SK-N-SH (cell line): ENCODE measurements at regions not wholly inside any gene's neighbourhood (a gene's known extent, or its start where the extent isn't known, plus 50 kb on each side); places are given as distances from the start of the nearest gene placed in this dataset.

Experiments
- CTCF ChIA-PET: fragments of 300-600, 350-600 bp; formaldehyde crosslinking; extraction: SDS; loops from one replicate; lab custom pipeline; 2021; lab: Yijun Ruan, JAX
- POLR2A ChIA-PET: fragments of 350-600 bp; sonication (Branson Sonifier 250); formaldehyde crosslinking; extraction: SDS; loops from one replicate; lab custom pipeline; 2020; ENCODE audit warnings: antibody characterized with exemption, inconsistent platforms; lab: Yijun Ruan, JAX
- DNase-seq: peaks from one replicate; pipeline ENCODE4 v3.0.0; 2012
- H2AFZ ChIP-seq: fragments of 200-600 bp; sonication (generic); 2 replicates; pipeline ENCODE4 v1.8.1; 2016; ENCODE audit warnings: antibody characterized with exemption, mild to moderate bottlenecking, low read depth
- H3F3A ChIP-seq: fragments of 200-600 bp; sonication (generic); replicated peaks from 2 replicates; pipeline ENCODE3; 2016; ENCODE audit warnings: antibody characterized with exemption, mild to moderate bottlenecking; ENCODE audit not compliant: insufficient read depth
- H3K27ac ChIP-seq, 2 experiments: fragments of 200-500 bp in 1 of 2; fragments of 200-600 bp in 1 of 2; sonication (Bioruptor generic) in 1 of 2; sonication (generic), shearing (Covaris generic) in 1 of 2; 2 replicates each; pipeline versions ENCODE4 v1.5.1 to v1.6.1; 2014 to 2016; ENCODE audit warnings: low read depth in 2 of 2, inconsistent platforms in 1 of 2, low read length in 1 of 2, mild to moderate bottlenecking in 1 of 2, mixed read lengths in 1 of 2
- H3K27me3 ChIP-seq: fragments of 200-600 bp; sonication (generic), shearing (Covaris generic); 2 replicates; pipeline ENCODE4 v1.6.1; 2016; ENCODE audit warnings: mixed run types; ENCODE audit not compliant: insufficient read depth
- H3K36me3 ChIP-seq, 2 experiments: fragments of 200-500 bp in 1 of 2; fragments of 200-600 bp in 1 of 2; sonication (Bioruptor generic) in 1 of 2; sonication (generic) in 1 of 2; replicated peaks in 1 of 2; 2 replicates each; pipeline versions ENCODE3 to v1.5.1; 2014 to 2016; ENCODE audit warnings: low read length in 1 of 2, mild to moderate bottlenecking in 1 of 2; ENCODE audit not compliant: insufficient read depth in 2 of 2, control insufficient read depth in 1 of 2
- H3K4me1 ChIP-seq, 2 experiments: fragments of 200-500 bp in 1 of 2; fragments of 200-600 bp in 1 of 2; sonication (Bioruptor generic) in 1 of 2; sonication (generic), shearing (Covaris generic) in 1 of 2; 2 replicates each; pipeline versions ENCODE4 v1.5.1 to v1.6.1; 2014 to 2016; ENCODE audit warnings: low read depth in 1 of 2, low read length in 1 of 2, mixed run types in 1 of 2; ENCODE audit not compliant: insufficient read depth in 2 of 2, control insufficient read depth in 1 of 2
- H3K4me2 ChIP-seq: fragments of 200-600 bp; sonication (generic), shearing (Covaris generic); 2 replicates; pipeline ENCODE4 v1.6.1; 2017; ENCODE audit warnings: mixed run types
- H3K4me3 ChIP-seq, 2 experiments: fragments of 200-500 bp in 1 of 2; fragments of 200-600 bp in 1 of 2; sonication (Bioruptor generic) in 1 of 2; sonication (generic), shearing (Covaris generic) in 1 of 2; 2 replicates each; pipeline versions ENCODE4 v1.5.1 to v1.8.1; 2014 to 2016; ENCODE audit warnings: low read depth in 2 of 2, inconsistent platforms in 1 of 2, low read length in 1 of 2, mild to moderate bottlenecking in 1 of 2, mixed read lengths in 1 of 2, moderate library complexity in 1 of 2
- H3K79me2 ChIP-seq: fragments of 200-600 bp; sonication (generic); 2 replicates; pipeline ENCODE4 v1.8.1; 2017; ENCODE audit warnings: mild to moderate bottlenecking; ENCODE audit not compliant: insufficient read depth
- H3K9ac ChIP-seq: fragments of 200-600 bp; sonication (generic); 2 replicates; pipeline ENCODE4 v1.6.1; 2017; ENCODE audit warnings: mixed run types
- H3K9me2 ChIP-seq: fragments of 200-600 bp; sonication (generic); 2 replicates; pipeline ENCODE4 v1.6.1; 2017; ENCODE audit warnings: mixed run types
- H3K9me3 ChIP-seq: fragments of 200-600 bp; sonication (generic); 2 replicates; pipeline ENCODE4 v1.6.1; 2017; ENCODE audit warnings: mixed run types, mild to moderate bottlenecking, moderate library complexity
- H4K20me1 ChIP-seq: fragments of 200-600 bp; sonication (generic); 2 replicates; pipeline ENCODE4 v1.6.1; 2017; ENCODE audit warnings: mild to moderate bottlenecking, mixed run types; ENCODE audit not compliant: insufficient read depth
- ELF1 ChIP-seq: IDR thresholded peaks from 2 replicates; pipeline ENCODE4 v1.4.0; 2012
- EP300 ChIP-seq, 2 experiments: IDR thresholded peaks; 2 replicates each; pipeline versions ENCODE4 v1.4.0 to v1.6.1; 2012; ENCODE audit warnings: borderline replicate concordance in 1 of 2, low read depth in 1 of 2, low read length in 1 of 2
- EZH2phosphoT487 ChIP-seq: fragments of 200-600 bp; sonication (generic); IDR thresholded peaks from 2 replicates; pipeline ENCODE4 v1.6.1; 2017; ENCODE audit warnings: low read depth, mixed run types, mild to moderate bottlenecking, antibody characterized with exemption, moderate library complexity, borderline replicate concordance
- FOXJ3 ChIP-seq: sonication (generic); formaldehyde crosslinking; IDR thresholded peaks from 2 replicates; pipeline ENCODE4 v1.5.1; 2020; ENCODE audit warnings: mild to moderate bottlenecking, missing genetic modification reagents
- FOXM1 ChIP-seq: IDR thresholded peaks from 2 replicates; pipeline ENCODE4 v1.4.0; 2012; ENCODE audit warnings: low read depth, mild to moderate bottlenecking
- IRF3 ChIP-seq: fragments of 150-350 bp; IDR thresholded peaks from 2 replicates; pipeline ENCODE4 v1.6.1; 2016; ENCODE audit warnings: mild to moderate bottlenecking, low read depth, low read length
- JUND ChIP-seq: IDR thresholded peaks from 2 replicates; pipeline ENCODE4 v1.4.0; 2012
- MAX ChIP-seq: IDR thresholded peaks from 2 replicates; pipeline ENCODE4 v1.4.0; 2012; ENCODE audit warnings: low read depth
- MEF2A ChIP-seq: IDR thresholded peaks from 2 replicates; pipeline ENCODE4 v1.4.0; 2012; ENCODE audit warnings: low read depth, borderline replicate concordance
- POLR2AphosphoS5 ChIP-seq: IDR thresholded peaks from 2 replicates; pipeline ENCODE4 v1.6.1; 2012; ENCODE audit warnings: low read depth, low read length
- RFX5 ChIP-seq: IDR thresholded peaks from 2 replicates; pipeline ENCODE4 v1.6.1; 2012; ENCODE audit warnings: mild to moderate bottlenecking, improper control_type of control experiment, low read length
- RXRA ChIP-seq: IDR thresholded peaks from 2 replicates; pipeline ENCODE4 v1.4.0; 2012; ENCODE audit warnings: low read depth, mild to moderate bottlenecking, borderline replicate concordance
- SIN3A ChIP-seq: IDR thresholded peaks from 2 replicates; pipeline ENCODE4 v1.6.1; 2012; ENCODE audit warnings: low read depth, mild to moderate bottlenecking, low read length, moderate library complexity, borderline replicate concordance
- TAF1 ChIP-seq: IDR thresholded peaks from 2 replicates; pipeline ENCODE4 v1.6.1; 2012; ENCODE audit warnings: low read depth, mild to moderate bottlenecking, low read length, moderate library complexity, borderline replicate concordance
- TCF12 ChIP-seq: IDR thresholded peaks from 2 replicates; pipeline ENCODE4 v1.4.0; 2012
- USF2 ChIP-seq: fragments of 150-350 bp; IDR thresholded peaks from 2 replicates; pipeline ENCODE4 v1.6.1; 2017; ENCODE audit warnings: antibody characterized with exemption, low read length, low read depth, borderline replicate concordance
- YY1 ChIP-seq: IDR thresholded peaks from 2 replicates; pipeline ENCODE4 v1.4.0; 2012; ENCODE audit warnings: low read depth, mild to moderate bottlenecking
- ZBTB33 ChIP-seq: IDR thresholded peaks from 2 replicates; pipeline ENCODE4 v1.4.0; 2012; ENCODE audit warnings: low read depth, borderline replicate concordance
- WGBS: methylation state at CpG from one replicate; pipeline ENCODE4 v1.1.6; 2017; ENCODE audit warnings: low lambda C conversion rate; 5-methylcytosine and 5-hydroxymethylcytosine counted together

- Histone ChIP-seq H3K79me2 (no peaks in the 10 kb centered on the region), H3K4me1 (no peaks in the 10 kb centered on the region), H3K9ac (no peak overlapping the region), H3K9me2 (no peaks in the 10 kb centered on the region), H3K9me3 (no peaks in the 10 kb centered on the region), H3K27ac (no peak overlapping the region), H3K4me3 (no peak overlapping the region), H3F3A (no peaks in the 10 kb centered on the region), H2AFZ (no peak overlapping the region), H3K27me3 (no peaks in the 10 kb centered on the region), H3K4me2 (no peak overlapping the region), H3K36me3 (no peaks in the 10 kb centered on the region), H4K20me1 (no peaks in the 10 kb centered on the region)
- no peak for DNase-seq
- 12% methylated on average over 2 of the region's 2 CpGs for WGBS
- POLR2A ChIA-PET = no interaction called here
- TF ChIP-seq EP300 (IDR thresholded peaks at IDR 0.05; ENCODE audit: borderline replicate concordance in 1 of 2, low read depth in 1 of 2, low read length in 1 of 2) = no peak
- TF ChIP-seq FOXJ3 = no peak
- no peak for TF ChIP-seq IRF3
- TF ChIP-seq FOXM1 = no peak
- TF ChIP-seq ZBTB33 = no peak
- no peak for TF ChIP-seq YY1
- TF ChIP-seq JUND = no peak
- no peak for TF ChIP-seq TCF12
- TF ChIP-seq TAF1 = no peak
- TF ChIP-seq MAX = no peak
- TF ChIP-seq ELF1 = no peak
- no peak for TF ChIP-seq POLR2AphosphoS5
- TF ChIP-seq EZH2phosphoT487 = no peak
- TF ChIP-seq MEF2A = no peak
- no peak for TF ChIP-seq USF2
- no peak for TF ChIP-seq SIN3A
- no peak for TF ChIP-seq RFX5
- no peak for TF ChIP-seq RXRA
- CTCF ChIA-PET = no interaction called here
These were observed 1323.1 kb downstream of the PCDH7 start for GRCh38 chr4:32043248-32043633.
